NCI-H510A (cell line): ENCODE measurements at regions not wholly inside any gene's neighbourhood (a gene's known extent, or its start where the extent isn't known, plus 50 kb on each side); places are given as distances from the start of the nearest gene placed in this dataset.
"Not testable (repeated sequence)": the region's sequence is repeated elsewhere in the genome, so short reads cannot be mapped to it uniquely, and the experiment has no call there.

Experiments used
- DNase-seq: peaks from one replicate; lab custom pipeline; 2025; lab: John Stamatoyannopoulos, UW

- not testable (repeated sequence) for DNase-seq
These were observed 104.2 kb downstream of the CDRT15L2 start for GRCh38 chr17:20683651-20684229.

- DNase-seq, result not testable (repeated sequence)
These were observed 105.5 kb downstream of the CDRT15L2 start for GRCh38 chr17:20684975-20685374.

DNA sequence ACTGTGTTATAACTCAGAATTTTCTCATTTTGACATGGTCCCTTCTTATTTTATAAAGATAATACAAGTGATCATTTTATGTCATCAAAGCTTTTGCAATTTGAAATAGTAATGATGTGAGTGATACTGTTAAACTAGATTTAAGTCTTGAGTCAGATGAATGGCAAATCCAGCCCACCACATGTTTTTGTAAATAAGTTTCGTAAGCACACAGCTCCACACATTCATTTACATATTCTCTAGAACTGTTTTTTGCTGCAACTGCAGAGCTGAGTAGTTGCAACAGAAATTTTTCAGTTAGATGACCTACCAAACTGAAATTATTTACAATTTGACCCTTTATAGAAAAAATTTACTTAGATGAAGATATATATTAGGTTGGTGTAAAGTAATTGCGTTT lies 108.1 kb downstream of the CDRT15L2 start:
- not testable (repeated sequence) for DNase-seq

DNA sequence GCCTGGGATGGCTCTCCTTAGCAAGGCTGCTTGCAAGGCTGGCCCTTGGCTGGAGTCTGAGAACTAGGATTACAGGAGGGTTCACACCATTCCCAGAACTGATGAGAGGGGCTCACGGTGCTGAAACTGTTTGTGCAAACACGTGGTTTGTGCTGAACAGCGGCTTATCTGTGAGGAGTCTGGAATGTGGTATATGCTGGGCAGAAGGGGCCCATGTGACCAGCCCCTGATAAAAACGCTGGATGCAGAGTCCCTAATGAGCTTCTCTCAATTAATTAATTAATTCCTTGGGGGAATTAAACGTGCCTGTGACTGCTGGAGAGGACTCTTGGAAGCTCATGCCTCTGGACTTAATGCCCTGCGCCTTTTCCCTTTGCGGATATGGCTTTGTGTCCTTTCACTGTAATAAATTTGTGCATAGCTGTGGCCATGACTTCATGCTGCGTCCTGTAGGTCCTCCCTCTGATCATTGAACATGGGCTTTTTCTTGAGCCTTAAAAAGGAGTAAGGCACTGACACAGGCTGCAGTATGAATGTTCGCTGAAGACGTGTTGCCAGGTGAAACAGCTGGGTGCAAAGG lies 109.7 kb downstream of the CDRT15L2 start:
- not testable (repeated sequence) for DNase-seq

GRCh38 chr17:20692706-20693105 lies 113.2 kb downstream of the CDRT15L2 start:
- DNase-seq, result not testable (repeated sequence)

DNA sequence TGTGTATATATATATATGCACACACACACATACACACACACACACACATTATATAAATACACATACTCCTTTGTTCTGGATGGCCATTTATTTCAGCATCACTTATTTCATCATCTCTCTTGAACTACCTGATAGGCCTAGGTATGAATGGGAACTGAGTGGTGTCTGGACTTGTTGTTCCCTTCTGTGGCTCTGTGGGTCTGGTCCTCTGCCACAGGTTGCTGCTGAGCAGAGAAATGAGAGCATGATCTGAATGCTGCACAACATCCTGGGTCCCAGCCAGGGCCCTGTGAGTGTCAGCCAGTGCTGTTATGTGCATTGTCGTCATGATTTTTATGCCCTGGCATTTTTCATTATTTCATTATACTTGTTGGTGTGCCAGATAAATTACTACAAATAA lies 116.3 kb downstream of the CDRT15L2 start:
- not testable (repeated sequence) for DNase-seq

GRCh38 chr17:20698463-20699206 lies 119.1 kb downstream of the CDRT15L2 start:
- not testable (repeated sequence) for DNase-seq

GRCh38 chr17:20700528-20700927 lies 121.0 kb downstream of the CDRT15L2 start:
- DNase-seq, result not testable (repeated sequence)

DNA sequence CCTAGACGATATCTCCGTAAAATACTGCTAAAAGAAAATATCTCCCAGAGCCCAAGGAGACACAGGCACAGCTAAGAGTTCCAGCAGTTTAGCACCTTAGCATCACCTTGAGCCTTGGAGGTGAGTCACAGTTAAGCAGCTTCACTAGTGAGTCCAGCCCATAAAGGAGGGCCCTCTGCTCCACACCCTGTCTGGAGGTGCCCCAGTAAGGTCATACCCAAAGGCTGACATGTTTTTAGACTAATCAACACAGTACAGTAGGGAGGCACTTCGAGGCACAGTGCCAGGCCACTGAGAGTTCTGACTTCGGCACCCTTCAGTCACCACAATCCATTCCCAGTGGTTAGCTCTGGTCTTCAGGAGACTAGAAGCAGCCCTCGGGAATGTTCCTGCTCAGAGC lies 121.8 kb downstream of the CDRT15L2 start:
- DNase-seq, result not testable (repeated sequence)

- no peak for DNase-seq
These were observed 123.2 kb downstream of the CDRT15L2 start for GRCh38 chr17:20702692-20703091.

GRCh38 chr17:20703781-20704180 lies 124.3 kb downstream of the CDRT15L2 start:
- DNase-seq, result no peak

GRCh38 chr17:20705186-20705585 lies 125.7 kb downstream of the CDRT15L2 start:
- not testable (repeated sequence) for DNase-seq

- DNase-seq, result no peak
These were observed 127.3 kb downstream of the CDRT15L2 start for GRCh38 chr17:20706751-20707373.

DNA sequence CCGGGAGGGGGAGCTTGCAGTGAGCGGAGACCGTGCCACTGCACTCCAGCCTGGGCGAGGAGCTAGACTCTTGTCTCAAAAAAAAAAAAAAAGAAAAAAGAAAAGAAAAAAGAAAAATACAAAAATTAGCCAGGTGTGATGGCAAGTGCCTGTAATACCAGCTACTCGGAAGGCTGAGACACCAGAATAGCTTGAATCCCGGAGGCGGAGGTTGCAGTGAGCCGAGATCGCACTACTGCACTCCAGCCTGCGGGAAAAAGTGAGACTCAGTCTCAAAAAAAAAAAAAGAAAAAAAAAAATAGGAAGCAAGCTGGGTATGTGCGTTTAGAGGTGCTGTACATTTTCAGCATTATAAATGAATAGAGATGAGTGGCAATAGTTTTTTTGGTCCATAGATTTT lies 129.3 kb downstream of the CDRT15L2 start:
- not testable (repeated sequence) for DNase-seq

DNA sequence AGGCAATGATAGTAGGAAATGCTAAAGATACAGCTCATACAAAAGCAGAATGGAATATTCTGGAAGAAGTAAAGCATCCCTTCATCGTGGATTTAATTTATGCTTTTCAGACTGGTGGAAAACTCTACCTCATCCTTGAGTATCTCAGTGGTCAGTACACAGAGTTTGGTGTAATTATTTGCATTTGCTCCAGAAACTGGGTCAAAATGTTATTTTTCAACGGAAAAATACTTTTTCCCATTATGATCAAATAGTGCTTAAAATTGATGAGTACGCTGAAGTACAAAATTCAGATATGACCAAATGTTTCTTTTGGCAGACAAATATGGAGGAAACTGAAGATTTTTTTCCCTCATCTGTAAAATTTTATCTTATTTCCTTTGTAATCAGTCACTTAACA lies 137.0 kb downstream of the CDRT15L2 start:
- not testable (repeated sequence) for DNase-seq

DNA sequence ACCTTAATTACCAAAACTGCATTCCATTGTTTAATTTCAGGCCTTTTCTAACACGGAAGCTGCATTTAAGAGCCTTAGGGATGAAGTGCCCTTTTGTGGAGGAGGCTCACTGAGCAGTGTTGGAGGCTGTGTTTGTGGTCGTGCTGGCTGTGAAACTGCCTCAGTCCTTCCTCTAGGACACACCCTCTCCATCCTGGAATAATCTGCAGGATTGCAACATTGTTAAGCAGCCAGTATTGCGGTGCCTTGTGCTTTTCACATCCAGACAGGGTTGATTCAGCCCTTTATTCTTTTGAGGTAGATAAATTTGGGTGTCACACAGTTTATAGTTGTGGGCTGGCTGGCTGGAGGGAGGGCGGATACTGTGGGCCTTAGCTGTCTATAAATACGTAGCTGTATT lies 141.6 kb downstream of the CDRT15L2 start:
- no peak for DNase-seq

DNA sequence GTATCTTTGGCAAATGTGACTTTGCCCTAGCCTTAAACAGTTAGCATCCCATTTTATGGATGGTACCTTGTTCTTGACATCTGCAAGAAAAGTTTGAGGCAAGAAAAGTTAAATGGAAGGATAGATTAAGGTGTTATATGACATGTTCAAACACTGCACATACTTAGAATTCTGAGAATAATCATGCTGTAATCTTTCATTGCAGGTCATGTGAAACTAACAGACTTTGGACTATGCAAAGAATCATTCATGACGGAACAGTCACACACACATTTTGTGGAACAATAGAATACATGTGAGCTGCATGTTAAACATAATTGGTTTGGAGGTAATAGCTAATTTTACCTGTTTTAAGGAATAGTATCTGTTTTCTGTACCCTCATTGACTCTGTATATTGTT lies 144.9 kb downstream of the CDRT15L2 start:
- DNase-seq, result not testable (repeated sequence)

GRCh38 chr17:20727201-20727600 lies 147.7 kb downstream of the CDRT15L2 start:
- DNase-seq, result not testable (repeated sequence)

DNA sequence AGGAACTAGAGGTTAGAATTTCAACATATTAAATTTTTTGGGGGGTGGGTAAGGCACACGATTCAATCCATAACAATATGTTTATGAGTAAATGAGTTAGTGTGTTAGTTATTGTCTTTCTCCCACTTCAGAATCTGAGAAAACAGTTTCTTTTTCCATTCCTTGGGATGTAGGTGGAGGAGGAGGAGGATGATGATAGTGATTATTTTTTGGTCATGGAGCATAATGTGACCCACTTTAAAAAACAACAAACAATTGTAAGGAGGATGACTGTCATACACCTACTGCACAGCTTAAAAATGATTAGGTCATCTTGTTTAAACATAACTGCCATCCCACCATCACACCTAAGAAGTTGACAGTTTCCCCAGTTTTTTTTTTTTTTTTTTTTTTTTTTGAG lies 148.7 kb downstream of the CDRT15L2 start:
- no peak for DNase-seq

DNA sequence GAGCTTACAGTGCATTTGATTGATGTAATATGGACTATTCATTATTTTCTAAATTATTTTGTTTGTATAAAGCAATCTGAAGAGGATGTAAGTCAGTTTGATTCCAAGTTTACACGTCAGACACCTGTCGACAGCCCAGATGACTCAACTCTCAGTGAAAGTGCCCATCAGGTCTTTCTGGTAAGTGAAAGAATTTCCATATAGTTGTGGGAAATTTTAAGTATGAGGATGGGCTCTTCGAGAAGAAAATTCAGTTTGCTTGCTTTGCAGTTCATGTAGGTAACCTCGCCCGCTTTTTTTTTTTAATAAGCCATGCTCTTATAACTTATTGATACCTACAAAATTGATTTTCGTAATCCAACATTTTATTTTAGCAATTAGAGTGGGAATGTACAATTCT lies 151.6 kb downstream of the CDRT15L2 start:
- DNase-seq, result not testable (repeated sequence)

DNA sequence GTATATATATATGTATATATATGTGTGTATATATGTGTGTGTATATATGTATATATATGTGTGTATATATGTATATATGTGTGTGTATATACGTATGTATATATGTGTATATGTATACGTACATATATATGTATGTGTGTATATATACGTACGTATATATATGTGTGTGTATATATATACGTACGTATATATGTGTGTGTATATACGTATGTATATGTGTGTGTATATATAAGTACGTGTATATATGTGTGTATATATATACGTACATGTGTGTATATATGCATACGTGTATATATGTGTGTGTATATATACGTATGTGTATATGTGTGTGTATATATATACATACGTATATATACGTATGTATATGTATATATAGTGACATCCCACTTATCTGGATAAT lies 154.4 kb downstream of the CDRT15L2 start:
- DNase-seq, result no peak

DNA sequence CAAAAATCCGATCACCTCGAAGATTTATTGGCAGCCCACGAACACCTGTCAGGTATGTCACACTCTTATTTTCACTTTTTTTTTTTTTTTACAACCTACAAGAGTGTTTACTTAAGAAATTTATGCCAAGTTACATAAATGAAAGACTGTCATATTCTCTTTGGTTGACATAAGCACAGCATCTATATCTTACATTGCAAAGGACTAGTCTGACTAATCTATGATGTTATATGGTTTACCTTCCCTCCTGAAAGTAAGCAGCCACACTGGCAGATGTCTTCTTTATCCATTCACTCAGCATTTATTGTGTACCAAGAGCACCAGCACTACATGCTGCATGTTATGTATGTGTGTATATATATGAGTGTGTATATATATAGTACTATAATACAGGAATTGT lies 156.3 kb downstream of the CDRT15L2 start:
- DNase-seq, result no peak

DNA sequence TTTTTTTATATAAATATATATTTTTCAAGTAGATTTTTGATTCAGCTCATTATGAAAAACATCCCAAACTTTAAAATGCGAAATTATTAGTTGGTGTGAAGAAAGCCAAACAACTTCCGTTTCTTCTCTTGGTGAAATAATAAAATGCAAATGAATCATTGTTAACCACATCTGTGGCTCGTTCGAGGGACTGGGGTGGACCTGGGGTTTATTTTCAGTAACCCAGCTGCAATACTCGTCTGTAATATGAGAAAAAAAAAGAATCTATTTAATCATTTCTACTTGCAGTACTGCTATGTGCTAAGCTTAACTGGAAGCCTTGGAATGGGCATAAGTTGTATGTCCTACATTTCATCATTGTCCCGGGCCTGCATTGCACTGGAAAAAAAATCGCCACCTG lies 158.1 kb downstream of the CDRT15L2 start:
- DNase-seq, result not testable (repeated sequence)
